ENCODE measurements at regions not wholly inside any gene's neighbourhood (a gene's known extent, or its start where the extent isn't known, plus 50 kb on each side); places are given as distances from the start of the nearest gene placed in this dataset.

- WGBS, 2 donors = 93 to 95% methylated on average over 15 of the region's 15 CpGs
- no peaks in the 10 kb centered on the region for H3K9me3 ChIP-seq
- H3K4me1 ChIP-seq = no peaks in the 10 kb centered on the region
- H3K36me3 ChIP-seq (replicated peaks in 1 of 2; ENCODE audit: insufficient read depth in 1 of 2, low read depth in 2 of 2) = no peaks in the 10 kb centered on the region
- no peak for TF ChIP-seq POLR2A (IDR thresholded peaks at IDR 0.05)
- TF ChIP-seq CTCF (IDR thresholded peaks at IDR 0.05) = no peak
- H3K4me3 ChIP-seq = no peak overlapping the region
- intact Hi-C loops (cut with DNase I) = no loop called here
- no peak for ATAC-seq
- H3K27ac ChIP-seq = no peak overlapping the region
- DNase-seq = no peak
- H3K27me3 ChIP-seq = no peaks in the 10 kb centered on the region
Observed at GRCh38 chr13:62333466-62333865, 917.8 kb upstream of the PCDH20 start.

- Histone ChIP-seq H3K4me1 (no peaks in the 10 kb centered on the region), H3K9me3 (no peaks in the 10 kb centered on the region), H3K36me3 (replicated peaks in 1 of 2; ENCODE audit: insufficient read depth in 1 of 2, low read depth in 2 of 2) (no peaks in the 10 kb centered on the region), H3K4me3 (no peak overlapping the region), H3K27ac (no peak overlapping the region), H3K27me3 (no peaks in the 10 kb centered on the region)
- WGBS, 2 donors = 62 to 67% methylated on average over 2 of the region's 2 CpGs
- ATAC-seq (no peak), DNase-seq (no peak)
- TF ChIP-seq CTCF (IDR thresholded peaks at IDR 0.05) (no peak), POLR2A (IDR thresholded peaks at IDR 0.05) (no peak)
- intact Hi-C loops (cut with DNase I) = no loop called here
Observed at GRCh38 chr13:62331384-62331783, 915.7 kb upstream of the PCDH20 start.

GRCh38 chr13:62327367-62327766 lies 911.7 kb upstream of the PCDH20 start:
- Histone ChIP-seq H3K27me3 (no peaks in the 10 kb centered on the region), H3K4me3 (no peak overlapping the region), H3K27ac (no peak overlapping the region), H3K36me3 (replicated peaks in 1 of 2; ENCODE audit: insufficient read depth in 1 of 2, low read depth in 2 of 2) (no peaks in the 10 kb centered on the region), H3K4me1 (no peaks in the 10 kb centered on the region), H3K9me3 (no peaks in the 10 kb centered on the region)
- no peak for DNase-seq
- no peak for TF ChIP-seq CTCF (IDR thresholded peaks at IDR 0.05)
- no peak for TF ChIP-seq POLR2A (IDR thresholded peaks at IDR 0.05)
- no peak for ATAC-seq
- WGBS, 2 donors = 58 to 77% methylated on average over 3 of the region's 3 CpGs
- intact Hi-C loops (cut with DNase I) = no loop called here

GRCh38 chr13:62324842-62325241 lies 909.2 kb upstream of the PCDH20 start:
- no peak overlapping the region for H3K27ac ChIP-seq
- no peak for DNase-seq
- no peaks in the 10 kb centered on the region for H3K36me3 ChIP-seq (replicated peaks in 1 of 2; ENCODE audit: insufficient read depth in 1 of 2, low read depth in 2 of 2)
- peaks cover 10% of the 10 kb centered on the region for H3K4me1 ChIP-seq
- H3K27me3 ChIP-seq = no peaks in the 10 kb centered on the region
- no peaks in the 10 kb centered on the region for H3K9me3 ChIP-seq
- TF ChIP-seq POLR2A (IDR thresholded peaks at IDR 0.05) (no peak), CTCF (IDR thresholded peaks at IDR 0.05) (no peak)
- intact Hi-C loops (cut with DNase I) = no loop called here
- no peak overlapping the region for H3K4me3 ChIP-seq
- 33 to 38% methylated on average over 1 of the region's 1 CpG for WGBS, 2 donors
- ATAC-seq = no peak

- H3K4me1 ChIP-seq = peaks cover 10% of the 10 kb centered on the region
- DNase-seq (no peak), ATAC-seq (no peak)
- WGBS, 2 donors = 74 to 77% methylated on average over 2 of the region's 2 CpGs
- TF ChIP-seq CTCF (IDR thresholded peaks at IDR 0.05) (no peak), POLR2A (IDR thresholded peaks at IDR 0.05) (no peak)
- no peaks in the 10 kb centered on the region for H3K36me3 ChIP-seq (replicated peaks in 1 of 2; ENCODE audit: insufficient read depth in 1 of 2, low read depth in 2 of 2)
- intact Hi-C loops (cut with DNase I) = no loop called here
- H3K27ac ChIP-seq = no peak overlapping the region
- H3K27me3 ChIP-seq = no peaks in the 10 kb centered on the region
- H3K9me3 ChIP-seq = no peaks in the 10 kb centered on the region
- H3K4me3 ChIP-seq = no peak overlapping the region
Observed at GRCh38 chr13:62321895-62322294, 906.2 kb upstream of the PCDH20 start.
